ENCODE measurements at regions not wholly inside any gene's neighbourhood (a gene's known extent, or its start where the extent isn't known, plus 50 kb on each side); places are given as distances from the start of the nearest gene placed in this dataset.
A peak's percentile ranks its signal among the peaks of the same experiment; 100 is the strongest.

DNA sequence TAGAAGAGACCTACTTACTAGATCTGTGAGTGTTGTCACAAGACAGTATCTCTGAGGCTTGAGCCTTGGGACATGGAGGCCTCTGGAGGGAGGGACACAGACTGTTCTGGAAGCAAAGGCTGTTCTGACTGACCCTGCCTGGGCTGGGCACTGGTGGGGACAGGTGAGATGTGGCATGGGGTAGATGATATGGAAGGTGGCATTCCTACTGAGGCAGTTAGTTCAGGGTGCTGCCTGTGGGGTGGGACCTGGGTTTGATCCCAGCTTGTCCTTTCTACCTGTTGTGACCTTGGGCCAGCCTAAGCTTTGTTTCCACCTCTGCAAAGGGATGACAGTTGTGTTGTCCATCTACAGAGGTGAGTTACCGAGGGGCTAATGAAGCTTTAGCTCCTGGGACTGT, 140.2 kb downstream of the C9orf50 start:
- no peak for DNase-seq
- intact Hi-C loops (cut with DNase I) = loop anchor here (5.0 to 10.0 kb wide), 3 partner anchors 68 to 146 kb away; no protein-coding TSS in a partner anchor

DNA sequence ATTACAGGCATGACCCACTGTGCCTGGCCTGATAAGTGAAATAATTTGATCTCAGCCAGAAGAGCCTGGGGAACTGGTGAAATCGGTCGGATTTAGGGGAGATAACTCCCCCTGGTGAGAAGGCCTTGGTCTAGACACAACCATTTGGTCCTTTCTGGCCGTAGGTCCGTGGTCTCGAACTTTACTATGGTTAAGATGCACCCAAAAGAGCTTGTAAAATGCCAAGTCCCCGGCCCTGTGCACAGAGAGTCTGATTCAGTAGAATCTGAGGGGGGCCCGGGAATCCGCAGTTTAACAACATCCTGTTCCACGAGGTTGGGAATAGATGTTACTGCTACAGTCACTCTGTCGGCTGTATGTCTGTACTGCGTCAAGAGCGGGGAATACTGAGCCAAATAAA, 140.7 kb downstream of the C9orf50 start:
- intact Hi-C loops (cut with DNase I) = loop anchor here (5.0 to 10.0 kb wide), 3 partner anchors 68 to 145 kb away; no protein-coding TSS in a partner anchor
- no peak for DNase-seq

- intact Hi-C loops (cut with DNase I) = loop anchor here (5.0 to 10.0 kb wide), 3 partner anchors 67 to 145 kb away; no protein-coding TSS in a partner anchor
- no peak for DNase-seq
These were observed 141.3 kb downstream of the C9orf50 start for GRCh38 chr9:129479631-129480011.

GRCh38 chr9:129478961-129479630, 141.8 kb downstream of the C9orf50 start:
- intact Hi-C loops (cut with DNase I) = no loop called here
- DNase-seq = no peak

GRCh38 chr9:129478461-129478860, 142.4 kb downstream of the C9orf50 start:
- intact Hi-C loops (cut with DNase I) = no loop called here
- DNase-seq = no peak

GRCh38 chr9:129476821-129477611, 143.9 kb downstream of the C9orf50 start:
- intact Hi-C loops (cut with DNase I) = no loop called here
- peak in 1 of 10 donors; percentile 80 for DNase-seq

- intact Hi-C loops (cut with DNase I) = no loop called here
- no peak for DNase-seq
These were observed 146.0 kb downstream of the C9orf50 start for GRCh38 chr9:129474740-129475404.

DNA sequence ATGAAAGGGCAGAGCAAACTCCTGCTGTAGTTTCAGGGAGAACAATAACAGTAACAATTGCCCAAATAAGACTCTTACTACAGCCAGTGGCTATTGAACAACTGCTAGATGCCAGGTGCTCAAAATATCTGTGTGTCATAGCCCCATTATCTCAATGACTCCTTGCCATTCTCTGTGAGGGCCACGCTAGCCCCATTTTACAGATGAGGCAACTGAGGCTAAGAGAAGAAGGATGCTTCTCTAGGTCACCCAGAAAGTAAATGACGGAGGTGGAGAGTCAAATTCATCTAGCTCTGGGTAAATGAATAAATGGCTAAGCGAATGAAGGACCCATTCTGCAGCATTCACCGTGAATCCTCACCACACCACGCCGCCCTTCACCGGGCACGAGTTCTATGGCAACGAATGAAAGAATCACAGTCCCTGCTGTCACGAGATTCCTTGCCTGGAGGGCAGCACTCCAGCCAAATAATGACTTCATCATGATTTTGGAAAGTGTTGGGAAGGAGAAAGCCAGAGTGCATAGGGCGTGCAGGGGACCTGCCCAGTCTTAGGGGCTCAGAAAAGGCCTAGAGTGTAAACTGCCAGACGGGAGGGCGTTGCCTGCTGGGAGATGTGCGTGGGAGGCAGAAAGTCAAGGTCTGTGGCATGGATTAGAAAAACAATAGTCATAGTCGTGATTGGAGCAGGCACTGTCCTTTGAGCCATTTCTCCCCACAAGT, 147.2 kb downstream of the C9orf50 start:
- intact Hi-C loops (cut with DNase I) = no loop called here
- no peak for DNase-seq

GRCh38 chr9:129472651-129473102, 148.2 kb downstream of the C9orf50 start:
- intact Hi-C loops (cut with DNase I) = no loop called here
- DNase-seq = no peak

GRCh38 chr9:129471201-129472019, 149.5 kb downstream of the C9orf50 start:
- intact Hi-C loops (cut with DNase I) = no loop called here
- DNase-seq = no peak

- intact Hi-C loops (cut with DNase I) = no loop called here
- no peak for DNase-seq
These were observed 150.9 kb downstream of the C9orf50 start for GRCh38 chr9:129469988-129470316.

DNA sequence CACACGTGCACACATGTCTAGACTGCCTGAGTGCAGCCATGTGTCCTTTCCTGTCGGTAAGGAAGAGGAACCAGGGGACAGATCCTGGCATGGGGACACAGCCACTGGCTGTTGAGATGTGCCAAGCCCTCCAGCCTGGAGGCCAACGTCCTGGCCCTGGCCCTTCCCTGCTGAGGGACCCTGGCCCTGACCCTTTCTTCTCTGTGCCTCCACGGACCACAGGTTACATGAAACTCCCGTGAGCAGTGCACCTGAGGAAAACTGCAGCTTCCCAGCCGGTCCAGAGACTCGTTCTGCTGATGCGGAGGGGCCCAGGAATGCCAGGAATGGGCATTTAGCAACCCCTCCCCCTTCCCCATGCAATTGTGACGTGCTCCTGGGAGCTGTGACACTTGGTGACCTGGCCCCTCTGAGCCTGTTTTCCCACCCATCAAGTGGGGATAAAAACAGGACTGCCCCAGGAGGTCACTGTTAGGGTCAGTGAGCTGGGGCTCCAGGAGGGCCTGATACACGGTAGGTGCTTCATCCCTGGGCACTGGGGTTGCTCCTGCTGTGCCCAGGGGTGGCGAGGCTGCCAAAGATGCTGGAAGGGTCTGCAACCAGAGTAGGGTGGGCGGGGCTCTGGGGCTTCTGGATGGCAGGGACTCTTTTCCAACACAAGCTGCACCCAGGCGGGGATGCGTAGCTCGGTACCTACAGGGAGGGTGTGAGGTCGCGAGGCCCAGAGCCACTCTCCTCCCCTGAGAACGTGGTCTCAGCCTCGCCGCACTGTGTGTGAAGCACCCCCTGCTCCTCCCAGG, 151.5 kb downstream of the C9orf50 start:
- intact Hi-C loops (cut with DNase I) = no loop called here
- no peak for DNase-seq

- DNase-seq = no peak
- intact Hi-C loops (cut with DNase I) = no loop called here
These were observed 152.9 kb downstream of the C9orf50 start for GRCh38 chr9:129467739-129468666.

DNA sequence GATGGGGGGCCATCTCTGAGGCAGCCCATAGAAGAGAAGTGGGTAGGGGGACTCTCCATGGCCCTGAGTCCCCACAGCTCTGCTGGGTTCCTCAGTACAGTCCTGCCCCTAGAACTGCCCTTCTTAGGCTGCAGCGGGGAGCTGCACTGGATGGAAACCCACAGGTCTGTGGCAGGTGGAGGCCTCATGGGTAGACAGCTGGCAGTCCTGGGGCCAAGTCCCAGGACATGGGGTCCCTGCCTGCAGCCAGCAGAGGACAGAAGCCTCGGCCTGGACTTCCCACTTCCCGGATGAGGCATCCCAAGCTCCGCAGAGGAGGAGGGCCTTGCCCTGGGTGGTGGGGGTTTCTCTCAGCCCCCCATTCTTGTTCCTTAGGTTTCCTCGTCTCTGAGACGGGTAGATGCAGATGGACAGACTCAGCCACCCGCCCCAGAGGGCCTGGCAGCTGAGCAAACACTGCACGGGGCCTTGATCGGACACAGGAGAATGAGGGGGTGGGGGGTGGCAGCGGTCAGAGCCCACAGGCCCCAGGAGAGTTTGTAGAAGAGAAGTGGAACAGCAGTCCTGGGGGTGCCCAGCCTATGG, 153.8 kb downstream of the C9orf50 start:
- intact Hi-C loops (cut with DNase I) = no loop called here
- no peak for DNase-seq

DNA sequence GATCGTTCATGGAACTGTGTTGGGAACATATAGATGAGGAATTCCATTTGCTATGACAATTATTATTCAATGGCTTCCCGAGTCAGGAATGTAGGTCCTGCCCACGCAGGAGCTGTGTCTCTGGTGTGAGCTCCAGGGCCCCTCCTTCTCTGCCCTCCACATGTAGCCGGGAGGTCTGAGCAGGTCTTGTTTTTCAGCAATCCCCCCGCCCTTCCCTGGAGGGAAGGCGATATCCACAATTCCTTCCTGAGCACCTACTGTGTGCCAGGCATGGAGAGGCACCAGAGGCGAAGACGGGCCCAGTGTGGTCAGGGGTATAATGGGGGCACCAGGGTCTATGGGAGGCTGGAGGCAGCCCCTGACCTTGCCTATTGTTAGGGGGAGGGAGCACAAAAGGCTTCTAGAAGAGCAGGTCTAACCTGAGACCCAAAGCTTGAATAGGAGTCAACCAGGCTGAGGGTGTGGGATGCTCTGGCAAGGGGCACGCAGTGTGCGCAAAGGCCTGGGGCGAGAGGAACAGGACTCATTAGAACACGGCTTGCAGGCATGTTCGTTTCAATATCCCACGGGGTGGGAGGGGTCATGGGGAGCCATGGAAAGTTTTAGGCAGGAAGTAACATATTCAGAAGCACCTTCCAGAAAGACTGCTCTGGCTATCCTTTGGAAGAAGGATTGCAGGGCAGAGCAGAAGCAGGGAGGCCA, 154.9 kb downstream of the C9orf50 start:
- intact Hi-C loops (cut with DNase I) = no loop called here

DNA sequence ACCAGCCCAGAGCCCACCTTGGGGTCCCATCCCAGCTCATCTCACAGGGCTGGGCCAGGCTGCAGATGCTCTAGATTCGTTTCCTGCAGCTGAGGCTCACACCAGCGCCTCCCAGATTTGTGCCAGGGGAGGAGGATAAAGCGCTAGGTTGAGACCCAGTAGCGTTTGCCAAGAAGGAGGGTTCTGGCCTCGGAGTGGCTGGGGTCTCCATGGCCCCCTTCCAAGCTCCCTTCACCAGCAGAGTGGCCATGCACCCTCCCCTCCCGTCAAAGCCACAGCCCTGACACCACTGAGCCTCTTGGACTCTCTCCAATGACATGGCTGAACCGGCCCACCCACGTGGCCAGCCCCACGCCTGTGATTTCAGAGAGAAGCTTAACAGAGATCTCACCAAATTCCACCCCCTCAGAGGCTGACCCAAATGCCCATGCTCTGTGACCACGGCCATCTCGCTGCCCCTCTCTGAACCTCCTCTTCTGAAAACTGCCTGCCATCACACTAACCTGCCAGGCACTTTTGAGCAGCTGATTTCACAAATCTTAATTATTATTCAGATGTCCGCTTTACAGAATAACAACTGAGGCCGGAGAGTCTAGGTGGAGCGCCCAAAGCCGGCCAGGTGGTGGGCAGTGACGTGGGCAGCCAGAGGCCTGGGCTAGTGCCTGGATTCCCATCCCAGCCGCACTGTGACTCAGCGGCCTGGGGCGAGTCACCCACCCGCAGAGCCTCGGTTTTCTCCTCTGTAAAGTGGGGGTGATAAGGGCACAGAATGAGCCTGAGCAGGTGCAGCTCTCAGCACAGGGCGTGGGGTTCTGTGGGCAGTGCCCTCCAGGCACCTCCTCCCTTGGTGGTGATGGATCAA, 155.7 kb downstream of the C9orf50 start:
- no peak for DNase-seq
- intact Hi-C loops (cut with DNase I) = loop anchor here (5.0 kb wide), 1 partner anchor 32 kb away; no protein-coding TSS in a partner anchor

More for the DNA sequence above, 154.9 kb downstream of the C9orf50 start:
- DNase-seq = no peak
